Epithelial cell of prostate (primary cell): ENCODE measurements at regions not wholly inside any gene's neighbourhood (a gene's known extent, or its start where the extent isn't known, plus 50 kb on each side); places are given as distances from the start of the nearest gene placed in this dataset.
A peak's percentile ranks its signal among the peaks of the same experiment; 100 is the strongest.

ENCODE experiments used
- DNase-seq: peaks from one replicate; pipeline ENCODE4 v3.0.0-alpha.2; 2011; ENCODE audit warnings: low read depth, low spot score
- H3K27ac ChIP-seq: fragments of 450-650 bp; 2 replicates; pipeline ENCODE4 v1.5.1; 2017; ENCODE audit warnings: mild to moderate bottlenecking

GRCh38 chr2:158732573-158733429 lies 62.3 kb upstream of the DAPL1 start:
- DNase-seq, result no peak
- peak overlapping the region; percentile 80 for H3K27ac ChIP-seq

- no peak for DNase-seq
- H3K27ac ChIP-seq, result peak overlapping the region; percentile 80
These were observed 61.7 kb upstream of the DAPL1 start for GRCh38 chr2:158733430-158733755.

- no peak for DNase-seq
- H3K27ac ChIP-seq, result peak overlapping the region; percentile 80
These were observed 60.7 kb upstream of the DAPL1 start for GRCh38 chr2:158734442-158734841.

GRCh38 chr2:158735822-158736580 lies 59.1 kb upstream of the DAPL1 start:
- peak overlapping the region; percentile 80 for H3K27ac ChIP-seq
- no peak for DNase-seq

GRCh38 chr2:158738363-158738762 lies 56.8 kb upstream of the DAPL1 start:
- H3K27ac ChIP-seq, result no peak overlapping the region
- DNase-seq, result no peak

- no peak overlapping the region for H3K27ac ChIP-seq
- no peak for DNase-seq
These were observed 55.0 kb upstream of the DAPL1 start for GRCh38 chr2:158740127-158740526.

- DNase-seq, result no peak
- no peak overlapping the region for H3K27ac ChIP-seq
These were observed 54.5 kb upstream of the DAPL1 start for GRCh38 chr2:158740621-158741020.

- no peak for DNase-seq
- H3K27ac ChIP-seq, result no peak overlapping the region
These were observed 53.5 kb upstream of the DAPL1 start for GRCh38 chr2:158741625-158742024.

- H3K27ac ChIP-seq, result no peak overlapping the region
- DNase-seq, result no peak
These were observed 52.6 kb upstream of the DAPL1 start for GRCh38 chr2:158742536-158742935.

GRCh38 chr2:158743466-158743865 lies 51.7 kb upstream of the DAPL1 start:
- H3K27ac ChIP-seq, result no peak overlapping the region
- DNase-seq, result no peak

- DNase-seq, result no peak
- no peak overlapping the region for H3K27ac ChIP-seq
These were observed 51.2 kb upstream of the DAPL1 start for GRCh38 chr2:158743879-158744278.

GRCh38 chr2:158745067-158745865 lies 49.9 kb upstream of the DAPL1 start:
- H3K27ac ChIP-seq, result no peak overlapping the region
- no peak for DNase-seq
